ENCODE measurements at regions not wholly inside any gene's neighbourhood (a gene's known extent, or its start where the extent isn't known, plus 50 kb on each side); places are given as distances from the start of the nearest gene placed in this dataset.
"Not testable (repeated sequence)": the region's sequence is repeated elsewhere in the genome, so short reads cannot be mapped to it uniquely, and the experiment has no call there.

GRCh38 chr11:69905611-69906452 lies 86.6 kb upstream of the FGF3 start:
- DNase-seq: no peak

- no peak for DNase-seq
Measured at GRCh38 chr11:69906453-69906907, 87.3 kb upstream of the FGF3 start.

- DNase-seq: no peak
Measured at GRCh38 chr11:69907611-69908010, 88.4 kb upstream of the FGF3 start.

GRCh38 chr11:69908511-69909220 lies 89.5 kb upstream of the FGF3 start:
- no peak for DNase-seq

GRCh38 chr11:69909561-69910518 lies 90.6 kb upstream of the FGF3 start:
- peak; percentile 13 for DNase-seq

GRCh38 chr11:69910519-69911309 lies 91.5 kb upstream of the FGF3 start:
- DNase-seq: peak; percentile 6

- peak; percentile 9 for DNase-seq
Measured at GRCh38 chr11:69911310-69912160, 92.3 kb upstream of the FGF3 start.

GRCh38 chr11:69912161-69912910 lies 93.1 kb upstream of the FGF3 start:
- DNase-seq: peak; percentile 5

- peak; percentile 8 for DNase-seq
Measured at GRCh38 chr11:69912911-69913451, 93.8 kb upstream of the FGF3 start.

GRCh38 chr11:69913591-69914285 lies 94.5 kb upstream of the FGF3 start:
- peak; percentile 4 for DNase-seq

- peak; percentile 3 for DNase-seq
Measured at GRCh38 chr11:69914286-69915150, 95.3 kb upstream of the FGF3 start.

- DNase-seq: no peak
Measured at GRCh38 chr11:69915151-69915500, 95.9 kb upstream of the FGF3 start.

GRCh38 chr11:69915501-69916250 lies 96.5 kb upstream of the FGF3 start:
- peak; percentile 35 for DNase-seq

- not testable (repeated sequence) for DNase-seq
Measured at GRCh38 chr11:69916251-69916649, 97.0 kb upstream of the FGF3 start.

- DNase-seq: no peak
Measured at GRCh38 chr11:69916806-69917387, 97.7 kb upstream of the FGF3 start.

GRCh38 chr11:69917529-69917928 lies 98.3 kb upstream of the FGF3 start:
- no peak for DNase-seq

- no peak for DNase-seq
Measured at GRCh38 chr11:69918231-69918937, 99.2 kb upstream of the FGF3 start.

Measured in activated naive CD4-positive, alpha-beta T cell treated with anti-CD3 and anti-CD28 coated beads, Interleukin-2, amount 50 U/mL, for 16 hours (primary cell).